GM12874 (cell line): ENCODE measurements at regions not wholly inside any gene's neighbourhood (a gene's known extent, or its start where the extent isn't known, plus 50 kb on each side); places are given as distances from the start of the nearest gene placed in this dataset.

Experiments used
- CTCF ChIP-seq: IDR thresholded peaks from 2 replicates; pipeline ENCODE4 v1.5.1; 2011; ENCODE audit warnings: low read depth, mild to moderate bottlenecking, control low read depth, low read length, moderate library complexity; ENCODE audit not compliant: insufficient read depth

- no peak for TF ChIP-seq CTCF
Observed at GRCh38 chrX:125170459-125170858, 149.2 kb upstream of the TEX13C start.

- no peak for TF ChIP-seq CTCF
Observed at GRCh38 chrX:125172531-125172930, 147.1 kb upstream of the TEX13C start.

- no peak for TF ChIP-seq CTCF
Observed at GRCh38 chrX:125175991-125176584, 143.6 kb upstream of the TEX13C start.

GRCh38 chrX:125193921-125194320 lies 125.8 kb upstream of the TEX13C start:
- TF ChIP-seq CTCF = no peak

- TF ChIP-seq CTCF = no peak
Observed at GRCh38 chrX:125198546-125198945, 121.1 kb upstream of the TEX13C start.

GRCh38 chrX:125202591-125203248 lies 117.0 kb upstream of the TEX13C start:
- no peak for TF ChIP-seq CTCF

GRCh38 chrX:125203365-125203736 lies 116.3 kb upstream of the TEX13C start:
- no peak for TF ChIP-seq CTCF
